SW480 (cell line): ENCODE measurements at regions not wholly inside any gene's neighbourhood (a gene's known extent, or its start where the extent isn't known, plus 50 kb on each side); places are given as distances from the start of the nearest gene placed in this dataset.
"Not testable (repeated sequence)": the region's sequence is repeated elsewhere in the genome, so short reads cannot be mapped to it uniquely, and the experiment has no call there.

Experiments
- DNase-seq: peaks from one replicate; pipeline ENCODE4 v3.0.0-alpha.2; 2016; ENCODE audit warnings: low spot score

GRCh38 chr12:131250028-131250950 is 296.6 kb downstream of the ADGRD1 start:
- no peak for DNase-seq

- no peak for DNase-seq
Measured at GRCh38 chr12:131250951-131251315, 297.2 kb downstream of the ADGRD1 start.

- no peak for DNase-seq
Measured at GRCh38 chr12:131251336-131252101, 297.8 kb downstream of the ADGRD1 start.

- DNase-seq: no peak
Measured at GRCh38 chr12:131253376-131254026, 299.8 kb downstream of the ADGRD1 start.

- no peak for DNase-seq
Measured at GRCh38 chr12:131254374-131254773, 300.7 kb downstream of the ADGRD1 start.

GRCh38 chr12:131258398-131258797 is 304.7 kb downstream of the ADGRD1 start:
- DNase-seq: no peak

GRCh38 chr12:131260251-131260905 is 306.7 kb downstream of the ADGRD1 start:
- DNase-seq: no peak

GRCh38 chr12:131260954-131261353 is 307.2 kb downstream of the ADGRD1 start:
- no peak for DNase-seq

- DNase-seq: no peak
Measured at GRCh38 chr12:131261906-131262305, 308.2 kb downstream of the ADGRD1 start.

- no peak for DNase-seq
Measured at GRCh38 chr12:131263626-131264025, 309.9 kb downstream of the ADGRD1 start.

GRCh38 chr12:131264635-131265034 is 310.9 kb downstream of the ADGRD1 start:
- DNase-seq: no peak

- DNase-seq: no peak
Measured at GRCh38 chr12:131266591-131267467, 313.1 kb downstream of the ADGRD1 start.

GRCh38 chr12:131267576-131267975 is 313.9 kb downstream of the ADGRD1 start:
- DNase-seq: no peak

- DNase-seq: not testable (repeated sequence)
Measured at GRCh38 chr12:131268123-131268522, 314.4 kb downstream of the ADGRD1 start.

GRCh38 chr12:131268571-131268970 is 314.9 kb downstream of the ADGRD1 start:
- not testable (repeated sequence) for DNase-seq

- DNase-seq: no peak
Measured at GRCh38 chr12:131269551-131269950, 315.8 kb downstream of the ADGRD1 start.

GRCh38 chr12:131269977-131270376 is 316.3 kb downstream of the ADGRD1 start:
- not testable (repeated sequence) for DNase-seq

- DNase-seq: no peak
Measured at GRCh38 chr12:131271724-131272123, 318.0 kb downstream of the ADGRD1 start.

- not testable (repeated sequence) for DNase-seq
Measured at GRCh38 chr12:131272283-131272814, 318.6 kb downstream of the ADGRD1 start.

GRCh38 chr12:131273291-131273845 is 319.7 kb downstream of the ADGRD1 start:
- DNase-seq: no peak
